NCI-H2171 treated with DMSO at 0.1 percent for 48 hours (cell line): ENCODE measurements at regions not wholly inside any gene's neighbourhood (a gene's known extent, or its start where the extent isn't known, plus 50 kb on each side); places are given as distances from the start of the nearest gene placed in this dataset.
"Not testable (repeated sequence)": the region's sequence is repeated elsewhere in the genome, so short reads cannot be mapped to it uniquely, and the experiment has no call there.

Experiments
- DNase-seq: peaks from one replicate; lab custom pipeline; 2025; lab: John Stamatoyannopoulos, UW

DNA sequence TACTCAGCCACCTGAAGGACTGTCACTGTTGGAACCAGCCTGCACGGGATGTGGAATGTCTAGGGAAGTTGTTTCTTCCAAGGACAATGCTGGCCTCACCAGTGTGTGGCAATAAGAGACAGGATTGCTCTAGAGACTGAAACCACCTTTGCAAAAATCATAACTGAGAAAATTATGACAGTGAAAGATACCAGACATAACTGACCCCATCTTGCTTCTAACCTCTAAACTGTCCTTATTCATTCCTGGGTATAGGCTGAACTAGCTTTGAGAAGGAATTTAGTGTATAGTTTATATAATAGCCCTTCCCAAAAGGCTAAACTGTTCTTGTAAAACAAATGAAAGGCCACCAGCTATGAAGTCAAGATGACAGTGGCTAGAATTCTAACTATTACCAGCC is 83.6 kb downstream of the IER5 start:
- DNase-seq, result no peak

- no peak for DNase-seq
These were observed 85.4 kb downstream of the IER5 start for GRCh38 chr1:181173761-181174447.

DNA sequence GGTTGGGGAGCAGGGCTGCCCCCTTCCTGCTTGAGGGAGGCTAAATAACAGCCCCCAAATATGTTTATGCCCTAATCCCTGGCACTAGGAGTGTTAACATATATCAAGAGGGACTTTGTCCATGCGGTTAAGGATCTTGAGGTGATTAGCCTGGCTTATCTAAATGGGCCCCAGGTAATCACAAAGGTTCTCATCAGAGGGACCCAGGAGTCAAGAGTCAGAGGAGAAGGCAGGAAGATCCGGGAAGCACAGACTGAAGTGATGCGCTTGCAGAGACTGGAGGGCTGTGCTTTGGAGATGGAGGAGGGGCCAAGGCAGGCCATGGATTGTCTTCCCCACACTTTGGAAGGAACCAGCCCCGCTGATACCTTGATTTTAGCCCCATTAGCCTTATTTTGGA is 86.4 kb downstream of the IER5 start:
- no peak for DNase-seq

GRCh38 chr1:181175356-181175910 is 86.9 kb downstream of the IER5 start:
- no peak for DNase-seq

DNA sequence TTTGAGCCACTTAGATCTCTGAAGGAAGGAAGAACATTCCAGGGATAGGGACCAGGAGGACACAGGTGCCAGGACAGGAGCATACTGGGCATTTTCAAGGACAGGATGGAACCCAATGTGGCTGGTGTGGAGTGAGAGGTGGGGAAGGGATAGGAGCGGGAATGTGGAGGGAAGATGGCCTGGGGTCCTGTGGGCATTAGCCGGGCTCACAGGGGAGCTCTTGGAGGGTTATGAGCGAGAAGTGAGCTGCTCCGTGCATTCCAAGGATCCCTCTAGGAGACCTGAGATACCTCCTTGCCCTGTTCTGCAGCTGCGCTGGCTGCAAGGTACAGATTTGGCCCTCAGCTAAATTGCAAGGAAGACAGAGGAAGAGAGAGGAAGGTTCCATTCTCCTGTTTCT is 87.5 kb downstream of the IER5 start:
- DNase-seq, result no peak

GRCh38 chr1:181178241-181178879 is 89.9 kb downstream of the IER5 start:
- DNase-seq, result no peak

- no peak for DNase-seq
These were observed 90.9 kb downstream of the IER5 start for GRCh38 chr1:181179279-181179986.

- peak; percentile 84 for DNase-seq
These were observed 91.5 kb downstream of the IER5 start for GRCh38 chr1:181179987-181180365.

DNA sequence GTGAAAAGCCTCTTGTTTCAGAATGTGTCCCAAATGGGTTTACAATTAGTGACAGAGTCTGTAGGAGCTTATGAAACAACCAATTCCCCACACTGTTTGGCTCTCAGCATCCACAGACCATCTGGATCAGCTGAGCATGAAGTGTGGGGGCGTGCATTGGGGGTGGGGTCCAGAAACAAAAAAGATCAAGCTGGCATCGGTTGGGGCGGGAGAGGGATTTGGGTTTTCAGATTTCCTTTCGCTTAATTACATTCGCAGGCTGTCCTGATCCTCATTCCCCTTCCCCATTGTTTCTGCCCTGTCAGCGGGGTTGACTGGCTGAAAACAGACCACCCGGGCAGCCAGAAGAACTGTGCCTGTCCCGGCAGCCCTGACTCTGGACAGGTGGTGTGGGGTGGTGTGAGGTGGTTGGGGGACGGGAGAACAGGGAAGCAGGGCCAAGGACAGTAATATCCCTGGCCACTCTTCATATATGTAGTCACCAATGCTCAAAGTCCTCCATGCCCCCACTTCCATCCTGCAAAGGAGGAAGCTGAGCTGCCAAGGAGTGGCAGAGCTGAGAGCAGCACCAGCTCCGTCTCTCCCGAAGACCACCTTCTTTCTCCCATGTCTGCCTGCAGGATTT is 92.0 kb downstream of the IER5 start:
- DNase-seq, result peak; percentile 76

DNA sequence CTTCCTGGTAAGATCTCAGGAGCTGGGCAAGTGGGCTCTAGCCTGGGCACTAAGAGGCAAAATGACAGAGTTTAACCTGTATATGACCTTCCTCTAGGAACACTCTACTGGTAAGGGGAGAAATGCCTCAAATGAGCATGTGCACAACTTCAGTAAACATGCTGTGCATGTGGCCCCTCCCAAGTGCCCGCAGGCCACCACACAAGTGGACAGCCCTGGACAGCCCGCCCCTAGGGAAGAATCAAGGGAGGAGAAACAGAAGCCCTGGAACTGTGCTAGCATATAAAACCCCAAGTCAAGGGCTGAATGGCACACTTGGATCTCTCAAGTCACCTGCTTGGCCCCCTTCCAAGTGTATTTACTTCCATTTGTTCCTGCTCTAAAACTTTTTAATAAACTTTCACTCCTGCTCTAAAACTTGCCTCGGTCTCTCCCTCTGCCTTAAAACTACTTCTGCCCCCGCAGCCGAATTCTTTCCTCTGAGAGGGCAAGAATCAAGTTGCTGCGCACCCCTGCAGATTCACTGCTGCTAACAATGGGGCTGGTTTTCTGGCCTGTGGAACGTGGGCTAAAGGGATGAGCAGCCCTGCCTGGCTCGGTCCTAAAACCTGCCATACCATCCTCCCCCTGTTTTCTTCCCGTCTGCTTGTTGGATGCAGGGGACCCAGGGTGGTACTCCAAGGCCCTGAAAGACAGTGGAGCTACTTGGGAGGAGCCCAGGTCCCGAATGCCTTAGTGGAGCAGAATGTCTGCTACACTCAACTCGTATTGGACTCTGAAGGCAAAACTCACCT is 93.5 kb downstream of the IER5 start:
- DNase-seq, result no peak

DNA sequence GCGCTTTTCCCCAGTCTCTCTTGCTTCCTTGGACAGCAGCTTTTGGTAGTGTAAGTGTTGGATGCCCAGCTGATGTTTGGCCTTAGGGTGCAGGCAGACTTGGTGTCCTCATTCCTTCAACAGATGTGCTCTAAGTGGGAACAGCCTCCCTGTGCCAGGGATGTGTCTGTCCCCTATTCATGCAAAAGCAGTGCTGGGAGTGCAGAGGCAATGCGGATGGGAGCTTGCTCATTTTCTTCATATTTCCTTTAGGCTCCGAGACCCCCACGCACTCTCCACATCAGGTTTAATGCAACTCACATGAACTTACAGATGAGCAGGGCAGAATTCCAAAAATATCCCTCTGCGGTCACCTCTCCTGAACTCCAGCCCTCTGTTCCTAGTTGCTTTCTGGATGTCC is 96.1 kb downstream of the IER5 start:
- no peak for DNase-seq

DNA sequence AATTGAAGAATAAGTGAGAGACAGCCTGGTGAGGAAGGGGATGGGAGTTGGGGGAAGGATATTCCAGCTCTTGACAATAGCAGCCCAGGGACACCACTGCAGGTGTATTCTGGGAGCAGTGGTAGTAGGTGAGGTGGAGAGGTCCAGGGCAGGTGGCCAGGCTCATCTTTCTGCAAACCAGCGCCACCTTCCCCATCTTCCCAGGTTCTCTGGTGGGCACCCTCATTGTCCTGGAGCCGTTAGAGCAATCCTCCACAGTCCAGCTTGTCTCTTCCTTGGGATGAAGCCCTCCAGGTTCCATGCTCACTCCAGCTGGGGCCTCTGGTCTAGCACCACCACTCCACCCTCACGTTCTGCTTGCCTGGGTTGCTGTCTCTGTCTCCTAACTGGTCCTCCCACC is 97.0 kb downstream of the IER5 start:
- no peak for DNase-seq

DNA sequence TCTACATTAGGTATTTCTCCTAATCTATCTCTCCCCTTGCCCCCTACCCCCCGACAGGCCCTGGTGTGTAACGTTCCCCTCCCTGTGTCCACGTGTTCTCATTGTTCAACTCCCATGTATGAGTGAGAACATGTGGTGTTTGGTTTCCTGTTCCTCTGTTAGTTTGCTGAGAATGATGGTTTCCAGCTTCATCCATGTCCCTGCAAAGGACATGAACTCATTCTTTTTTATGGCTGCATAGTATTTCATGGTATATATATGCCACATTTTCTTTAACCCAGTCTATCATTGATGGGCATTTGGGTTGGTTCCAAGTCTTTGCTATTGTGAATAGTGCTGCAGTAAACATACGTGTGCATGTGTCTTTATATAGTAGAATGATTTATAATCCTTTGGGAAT is 97.6 kb downstream of the IER5 start:
- not testable (repeated sequence) for DNase-seq

- DNase-seq, result no peak
These were observed 99.0 kb downstream of the IER5 start for GRCh38 chr1:181187337-181188126.

DNA sequence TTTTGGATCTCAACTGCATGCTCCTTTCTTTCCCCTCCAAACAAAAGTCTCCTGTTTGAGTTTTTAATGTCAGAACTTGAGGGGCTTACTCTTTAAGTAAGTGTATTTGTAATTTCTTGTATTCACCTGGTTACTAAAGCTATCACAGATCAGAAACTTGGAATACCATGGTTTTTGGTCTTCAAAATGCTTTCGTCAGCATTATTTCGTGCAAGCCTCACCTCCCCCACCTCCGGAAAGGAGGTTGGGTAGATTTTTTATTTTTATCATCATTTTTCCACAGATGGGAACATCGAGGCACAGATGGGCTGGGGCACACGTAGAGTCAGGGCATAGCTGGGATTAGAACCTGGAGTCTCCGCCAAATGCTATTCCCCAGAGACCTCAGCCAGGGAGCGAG is 100.7 kb downstream of the IER5 start:
- DNase-seq, result no peak

DNA sequence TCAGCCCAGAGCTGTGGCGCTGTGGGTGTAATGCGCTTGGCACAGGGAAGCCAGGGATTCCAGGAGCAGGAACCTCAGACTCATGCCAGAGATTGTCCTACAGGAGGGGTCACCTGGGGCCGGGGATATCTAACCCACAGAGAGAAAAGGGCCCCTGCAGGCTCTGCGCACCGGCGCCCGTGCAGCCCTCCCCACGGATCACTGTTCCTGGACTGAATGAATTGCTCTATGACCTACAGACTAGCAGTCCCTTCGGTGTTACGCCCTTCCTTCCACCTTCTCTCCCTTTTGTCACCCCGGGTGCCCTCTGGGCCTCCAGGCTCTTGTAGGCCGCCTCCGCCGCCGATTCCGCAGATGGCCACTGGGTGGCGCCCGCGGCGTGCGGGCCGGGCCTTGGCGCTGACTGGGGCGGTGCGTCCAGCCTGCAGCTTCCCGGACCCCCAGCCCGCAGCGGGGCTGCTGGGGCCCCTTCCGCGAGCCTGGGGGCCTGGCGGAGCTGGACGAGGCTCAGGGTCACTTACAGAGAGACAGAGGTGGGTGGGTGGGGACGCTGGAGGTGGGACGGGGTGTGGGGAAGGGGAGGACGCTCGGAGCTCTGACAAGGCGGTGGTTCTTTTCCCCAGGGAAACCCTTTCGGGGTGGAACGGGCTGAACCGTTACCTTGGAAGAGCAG is 101.3 kb downstream of the IER5 start:
- DNase-seq, result peak; percentile 51

DNA sequence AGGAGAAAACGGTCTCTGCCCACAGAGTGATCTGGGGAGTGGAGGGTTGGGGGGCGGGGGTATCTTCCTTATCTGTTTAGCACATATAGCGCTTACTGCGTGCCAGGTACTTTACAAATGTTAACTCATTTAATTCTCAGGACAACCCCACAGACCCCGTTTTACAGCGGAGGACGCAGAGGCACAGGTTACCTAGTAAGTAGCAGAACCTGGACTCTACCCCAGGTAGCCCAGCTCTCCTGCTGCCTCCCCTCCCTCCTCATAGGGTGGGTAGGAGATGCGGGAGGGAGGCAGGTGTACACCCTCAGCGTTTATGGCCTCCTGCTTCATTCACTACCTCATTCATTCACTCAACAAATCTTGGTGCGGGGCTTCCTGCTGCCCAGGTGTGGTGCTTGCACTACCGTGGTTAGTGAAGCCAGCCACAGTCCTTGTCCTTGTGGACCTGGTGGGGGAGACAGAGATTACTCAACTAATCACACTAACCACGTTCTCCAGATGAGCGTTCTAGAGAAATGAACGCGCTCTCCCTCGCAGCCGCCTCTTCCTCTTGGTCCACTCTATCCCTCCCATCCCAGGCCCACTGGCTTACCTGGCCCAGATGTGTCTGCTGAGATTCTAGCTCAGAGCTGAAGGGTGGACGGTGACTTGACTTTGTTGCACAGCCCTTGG is 102.0 kb downstream of the IER5 start:
- no peak for DNase-seq

DNA sequence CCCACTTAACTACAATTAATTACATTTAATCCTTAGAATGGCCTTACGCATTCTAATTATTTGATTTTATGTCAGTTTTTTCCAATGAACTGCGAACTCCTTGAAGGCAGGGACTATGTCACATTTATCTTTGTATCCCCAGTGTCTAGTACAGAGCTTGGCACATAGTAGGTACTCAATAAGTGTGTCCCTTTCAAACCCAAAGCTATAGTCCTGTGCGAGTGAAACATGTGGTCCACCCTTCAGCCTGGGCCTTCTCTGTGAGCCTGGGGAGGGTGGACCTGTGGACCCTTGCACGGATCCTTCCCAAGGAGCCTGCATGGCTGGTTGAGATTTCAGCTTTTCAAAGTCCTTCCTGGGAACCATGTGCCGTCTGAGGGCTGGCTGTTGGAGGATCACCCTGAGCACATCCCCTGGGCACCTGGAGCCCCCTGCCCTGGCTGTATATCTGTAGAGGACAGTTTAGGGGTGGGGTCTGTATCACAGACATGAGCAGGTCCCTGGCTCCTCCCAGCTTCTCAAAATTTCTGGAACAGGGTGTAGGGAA is 103.1 kb downstream of the IER5 start:
- DNase-seq, result no peak

DNA sequence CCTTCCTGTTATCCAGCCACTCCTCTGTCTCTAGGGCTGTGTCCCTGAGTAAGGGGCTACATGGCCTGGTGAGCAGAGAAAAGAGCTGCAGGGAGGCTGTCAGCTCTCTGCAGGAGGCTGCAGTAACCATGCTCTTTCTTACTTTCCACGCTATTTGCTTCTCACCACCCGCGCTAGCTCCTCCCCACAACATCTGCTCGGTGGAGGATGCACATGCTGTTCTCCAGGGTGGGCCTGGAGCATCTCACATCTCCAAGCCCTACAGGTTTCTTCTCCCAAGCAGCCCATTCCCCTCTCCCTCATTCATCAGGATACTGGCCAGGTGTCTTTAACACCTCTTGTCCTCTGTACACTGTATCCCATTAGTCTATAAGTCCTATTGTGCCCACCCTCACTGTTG is 103.8 kb downstream of the IER5 start:
- peak; percentile 53 for DNase-seq
